ENCODE measurements at regions not wholly inside any gene's neighbourhood (a gene's known extent, or its start where the extent isn't known, plus 50 kb on each side); places are given as distances from the start of the nearest gene placed in this dataset.

- intact Hi-C loops (cut with DNase I) = no loop called here
- DNase-seq (no peak), ATAC-seq (ENCODE audit: poor library complexity) (no peak)
These were observed 66.6 kb downstream of the NEURL3 start for GRCh38 chr2:96438589-96438988.

GRCh38 chr2:96437512-96437911 is 67.6 kb downstream of the NEURL3 start:
- ATAC-seq (ENCODE audit: poor library complexity) (no peak), DNase-seq (no peak)
- intact Hi-C loops (cut with DNase I) = no loop called here

DNA sequence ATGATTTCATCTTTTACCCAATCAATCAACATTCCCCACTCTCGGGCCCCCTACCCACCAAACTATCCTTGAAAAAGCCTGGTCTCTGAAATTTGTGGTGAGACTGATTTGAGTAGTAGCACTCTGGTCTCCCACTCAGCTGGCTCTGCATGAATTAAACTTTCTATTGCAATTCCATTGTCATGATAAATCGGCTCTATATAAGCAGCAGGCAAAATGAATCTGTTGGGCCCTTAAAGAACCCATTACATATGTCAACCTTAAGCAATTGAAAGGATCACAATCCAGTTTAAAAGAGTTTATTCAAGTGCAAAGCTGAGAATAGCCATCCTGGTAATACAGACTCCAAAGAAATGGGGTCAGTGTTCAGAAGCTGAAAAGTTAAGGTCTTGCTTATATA is 68.2 kb downstream of the NEURL3 start:
- no peak for ATAC-seq (ENCODE audit: poor library complexity)
- intact Hi-C loops (cut with DNase I) = no loop called here
- no peak for DNase-seq

DNA sequence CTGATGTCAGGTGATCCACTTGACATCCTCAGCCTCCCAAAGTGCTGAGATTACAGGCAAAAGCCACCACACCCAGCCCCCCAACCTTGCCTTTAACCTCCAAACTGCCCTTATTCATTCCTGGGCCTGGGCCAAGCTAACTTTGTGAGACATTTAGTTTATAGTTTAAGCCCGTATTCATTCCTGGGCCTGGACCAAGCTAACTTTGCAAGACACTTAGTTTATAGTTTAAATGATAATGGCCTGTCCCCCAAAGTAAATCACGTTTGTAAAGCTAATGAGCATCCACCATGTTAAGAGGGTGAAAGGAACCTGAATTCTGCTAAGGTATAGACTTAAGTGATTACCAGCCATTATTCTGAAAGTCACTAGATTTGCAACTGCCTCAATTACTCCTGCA is 68.7 kb downstream of the NEURL3 start:
- no peak for DNase-seq
- intact Hi-C loops (cut with DNase I) = no loop called here

DNA sequence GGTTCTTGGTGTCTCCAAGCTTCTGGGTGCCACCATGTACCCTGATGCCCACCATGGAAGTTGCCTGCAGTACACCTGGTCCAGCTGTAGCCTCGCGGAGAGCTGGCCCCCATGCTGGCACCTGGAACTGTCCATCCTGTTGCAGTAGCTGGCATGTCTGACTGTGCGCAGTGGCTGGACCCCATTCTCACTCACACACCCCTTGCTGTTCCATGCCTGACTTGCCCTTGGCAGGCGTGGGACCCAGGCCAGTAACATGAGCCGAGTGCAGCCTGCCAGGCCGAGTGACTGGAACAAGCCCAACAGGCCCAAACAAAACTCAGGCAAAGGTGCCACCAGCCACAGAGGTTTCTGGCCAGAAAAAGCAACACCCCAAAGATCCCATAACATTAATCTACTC is 73.8 kb downstream of the NEURL3 start:
- intact Hi-C loops (cut with DNase I) = no loop called here
- peak; percentile 76 for DNase-seq
- ATAC-seq (ENCODE audit: poor library complexity) = peak; percentile 95

More for the DNA sequence above, 68.7 kb downstream of the NEURL3 start:
- no peak for ATAC-seq (ENCODE audit: poor library complexity)

- no peak for DNase-seq
- ATAC-seq (ENCODE audit: poor library complexity) = peak; percentile 15
- intact Hi-C loops (cut with DNase I) = no loop called here
These were observed 74.7 kb downstream of the NEURL3 start for GRCh38 chr2:96430394-96430988.

- DNase-seq = no peak
- ATAC-seq (ENCODE audit: poor library complexity) = no peak
- intact Hi-C loops (cut with DNase I) = no loop called here
These were observed 77.2 kb downstream of the NEURL3 start for GRCh38 chr2:96427917-96428316.

DNA sequence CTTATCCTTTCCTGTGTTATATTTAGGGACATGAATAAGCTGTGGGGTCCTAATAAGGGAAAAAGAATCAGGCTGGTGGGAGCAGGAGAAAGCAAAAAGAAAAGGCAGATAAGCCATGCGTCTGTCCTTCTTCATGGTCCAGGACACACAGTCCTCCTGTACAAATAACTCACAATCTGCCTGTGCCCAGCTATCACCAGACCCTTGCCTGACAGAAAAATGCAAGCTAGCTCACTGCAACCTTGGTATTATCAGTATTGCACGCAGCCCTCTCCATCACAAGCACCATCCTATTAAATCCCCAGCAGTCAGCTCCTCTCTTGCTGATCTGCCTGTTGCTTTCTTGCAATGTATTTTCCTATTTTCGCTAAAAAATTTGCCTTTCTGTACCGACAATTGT is 78.0 kb downstream of the NEURL3 start:
- DNase-seq (no peak), ATAC-seq (ENCODE audit: poor library complexity) (no peak)
- intact Hi-C loops (cut with DNase I) = no loop called here

DNA sequence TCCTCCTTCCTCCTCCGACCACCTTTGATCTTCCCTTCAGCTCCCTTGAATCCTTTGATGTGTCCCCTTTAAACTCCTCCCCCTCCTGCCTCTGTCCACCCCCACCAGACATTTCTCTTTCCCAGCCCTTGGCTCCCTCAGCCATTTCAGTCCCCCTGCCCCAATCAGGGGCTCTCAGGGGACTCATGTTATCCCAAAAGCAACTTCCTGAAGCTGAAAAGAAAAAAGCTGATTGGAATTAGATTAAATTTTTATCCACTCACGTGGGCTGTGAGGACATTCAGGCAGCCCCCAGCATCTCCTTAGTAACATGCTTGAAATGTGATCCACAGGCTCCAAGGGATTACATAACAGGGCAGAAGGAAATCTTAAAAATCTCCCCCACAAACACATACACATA is 81.3 kb downstream of the NEURL3 start:
- ATAC-seq (ENCODE audit: poor library complexity) (no peak), DNase-seq (no peak)
- intact Hi-C loops (cut with DNase I) = no loop called here

All from Right ventricle myocardium superior (tissue), 1 donor.